Heart left ventricle (tissue), 16 donors: ENCODE measurements at regions not wholly inside any gene's neighbourhood (a gene's known extent, or its start where the extent isn't known, plus 50 kb on each side); places are given as distances from the start of the nearest gene placed in this dataset.

ENCODE experiments used
- ATAC-seq, 4 donors: fragments of 200-7000 bp; cut with Tn5 transposase; one replicate each; pipeline ENCODE4 v1.9.1; 2020 to 2022; ENCODE audit warnings: moderate library complexity in 4 of 4, mild to moderate bottlenecking in 3 of 4, moderate number of reproducible peaks in 1 of 4
- DNase-seq, 5 donors: peaks; one replicate each; pipeline ENCODE4 v3.0.0-alpha.2; 2020
- H3K27ac ChIP-seq, 12 donors: fragments of 200-600 bp; sonication (generic) in 4 of 12; one replicate each; pipeline versions ENCODE4 v1.5.0 to v1.8.0; 2016 to 2022; ENCODE audit warnings: mild to moderate bottlenecking in 2 of 12
- H3K27me3 ChIP-seq, 9 donors: fragments of 200-600 bp; sonication (generic) in 2 of 9; one replicate each; pipeline versions ENCODE4 v1.5.1 to v1.8.0; 2016 to 2022; ENCODE audit warnings: mild to moderate bottlenecking in 3 of 9
- H3K36me3 ChIP-seq, 9 donors: fragments of 200-600 bp; sonication (generic) in 2 of 9; one replicate each; pipeline versions ENCODE4 v1.5.0 to v1.8.0; 2018 to 2022; ENCODE audit warnings: mild to moderate bottlenecking in 2 of 9
- H3K4me1 ChIP-seq, 12 donors: fragments of 200-600 bp; sonication (generic) in 4 of 12; one replicate each; pipeline versions ENCODE4 v1.5.0 to v1.8.0; 2016 to 2022; ENCODE audit warnings: mild to moderate bottlenecking in 3 of 12
- H3K4me3 ChIP-seq, 12 donors: fragments of 200-600 bp; sonication (generic) in 4 of 12; one replicate each; pipeline versions ENCODE4 v1.5.0 to v1.8.0; 2017 to 2022; ENCODE audit warnings: mild to moderate bottlenecking in 9 of 12, moderate library complexity in 4 of 12
- H3K9me3 ChIP-seq, 12 donors: fragments of 200-600 bp; sonication (generic) in 4 of 12; one replicate each; pipeline versions ENCODE4 v1.5.0 to v1.8.0; 2016 to 2022; ENCODE audit warnings: mild to moderate bottlenecking in 1 of 12
- CTCF ChIP-seq, 12 donors: fragments of 200-600 bp; sonication (generic) in 4 of 12; IDR thresholded peaks; one replicate each; pipeline versions ENCODE4 v1.5.0 to v1.8.0; 2018 to 2022; ENCODE audit warnings: antibody characterized with exemption in 12 of 12, mild to moderate bottlenecking in 5 of 12
- POLR2A ChIP-seq, 2 donors: fragments of 450-650 bp; IDR thresholded peaks; one replicate each; pipeline ENCODE4 v1.6.1; 2017; ENCODE audit warnings: antibody characterized with exemption in 2 of 2, mild to moderate bottlenecking in 2 of 2, moderate library complexity in 2 of 2
- WGBS, 4 donors: extraction: QIAGEN DNeasy Blood & Tissue Kit in 2 of 4; methylation state at CpG; one replicate each; pipeline versions ENCODE4 v1.1.5 to v1.1.7; 2013 to 2018; 5-methylcytosine and 5-hydroxymethylcytosine counted together
- intact Hi-C, 10 donors: fragments of 100-400 bp; cut with DNase I; formaldehyde crosslinking; loops; one replicate each; pipeline versions ENCODE4 v1.11.1 to v1.14.2; 2022
- donor health status: ischemic (EF 13 %, LVEDD 7.1; RV severe dilation, severe dysfunction).
- donor health status: healthy with polysubstance abuse.
- donor health status: DM: no; HTN: yes; CAD: no.
- donor health status: DM: no; HTN: no; CAD: no.
- donor health status: ischemic (EF 25% LVEDD 6.9; RV normal size, moderate dysfunction).
- donor health status: ischemic (EF 25% LVEDD 5.7; RV mildly dilated, moderate dysfunction).
- donor health status: healthy.
- donor health status: DM: yes; HTN: yes; CAD: no.
- donor health status: ischemic (EF 35%, LVEDD 5.7; RV mildly dilated, moderate dysfunction).
- donor health status: nonischemic (EF 11% LVEDD 7.7; RV severe dilation, severe dysfunction).
- donor health status: DM: yes; HTN: yes; CAD: no.
- donor health status: PGD.
- donor health status: ischemic (EF 29% LVEDD 5.4; RV normal size, mild dysfunction).
- donor health status: nonischemic (EF 23%, LVEDD 6.1; RV moderate dilation, normal function).

GRCh38 chr6:165817771-165818170 lies 154.7 kb upstream of the PDE10A start:
- Histone ChIP-seq H3K27ac (no peak overlapping the region), H3K9me3 (no peaks in the 10 kb centered on the region), H3K36me3 (no peaks in the 10 kb centered on the region), H3K4me1 (no peaks in the 10 kb centered on the region), H3K4me3 (no peak overlapping the region), H3K27me3 (peaks cover 0 to 19% (median 0%) of the 10 kb centered on the region in 9 donors)
- ATAC-seq (no peak), DNase-seq (no peak)
- TF ChIP-seq POLR2A (IDR thresholded peaks at IDR 0.05), result no peak
- TF ChIP-seq CTCF (IDR thresholded peaks at IDR 0.05), result no peak
- 84 to 93% (median 89%) methylated on average over 7 of the region's 7 CpGs for WGBS, 4 donors
- intact Hi-C loops, result no loop called here

GRCh38 chr6:165817148-165817547 lies 154.1 kb upstream of the PDE10A start:
- TF ChIP-seq CTCF (IDR thresholded peaks at IDR 0.05) (no peak), POLR2A (IDR thresholded peaks at IDR 0.05) (no peak)
- ATAC-seq (peak in 2 of 4 donors; percentile 36 to 45), DNase-seq (no peak)
- no peaks in the 10 kb centered on the region for H3K9me3 ChIP-seq
- H3K4me3 ChIP-seq, result no peak overlapping the region
- intact Hi-C loops, result no loop called here
- no peaks in the 10 kb centered on the region for H3K36me3 ChIP-seq
- H3K27me3 ChIP-seq, result peaks cover 0 to 19% (median 0%) of the 10 kb centered on the region in 9 donors
- no peaks in the 10 kb centered on the region for H3K4me1 ChIP-seq
- WGBS, 4 donors, result 80 to 88% (median 83%) methylated on average over 3 of the region's 3 CpGs
- H3K27ac ChIP-seq, result no peak overlapping the region

GRCh38 chr6:165814679-165815078 lies 151.6 kb upstream of the PDE10A start:
- Histone ChIP-seq H3K27me3 (peaks cover 0 to 13% (median 0%) of the 10 kb centered on the region in 9 donors), H3K9me3 (peaks cover 0 to 8% (median 0%) of the 10 kb centered on the region in 12 donors), H3K36me3 (no peaks in the 10 kb centered on the region), H3K27ac (peak overlapping the region in 2 of 12 donors; percentile 15 to 35), H3K4me3 (no peak overlapping the region), H3K4me1 (no peaks in the 10 kb centered on the region)
- WGBS, 4 donors, result 90 to 96% (median 95%) methylated on average over 10 of the region's 10 CpGs
- TF ChIP-seq CTCF (IDR thresholded peaks at IDR 0.05), result no peak
- no peak for TF ChIP-seq POLR2A (IDR thresholded peaks at IDR 0.05)
- DNase-seq, result peak in 1 of 5 donors; percentile 48
- ATAC-seq, result no peak
- intact Hi-C loops, result no loop called here

GRCh38 chr6:165811512-165811911 lies 148.5 kb upstream of the PDE10A start:
- DNase-seq (no peak), ATAC-seq (no peak)
- Histone ChIP-seq H3K27ac (no peak overlapping the region), H3K36me3 (no peaks in the 10 kb centered on the region), H3K4me1 (peaks cover 0 to 4% (median 0%) of the 10 kb centered on the region in 12 donors), H3K9me3 (peaks cover 0 to 13% (median 0%) of the 10 kb centered on the region in 12 donors), H3K4me3 (no peak overlapping the region), H3K27me3 (no peaks in the 10 kb centered on the region)
- 95 to 97% (median 96%) methylated on average over 7 of the region's 7 CpGs for WGBS, 4 donors
- TF ChIP-seq CTCF (IDR thresholded peaks at IDR 0.05) (no peak), POLR2A (IDR thresholded peaks at IDR 0.05) (no peak)
- intact Hi-C loops, result no loop called here
